ENCODE measurements at regions not wholly inside any gene's neighbourhood (a gene's known extent, or its start where the extent isn't known, plus 50 kb on each side); places are given as distances from the start of the nearest gene placed in this dataset.

- TF ChIP-seq BACH1 (IDR thresholded peaks at IDR 0.05; ENCODE audit: borderline replicate concordance) (no peak), CREM (IDR thresholded peaks at IDR 0.05; ENCODE audit: low read depth) (no peak), POLR2AphosphoS5 (IDR thresholded peaks at IDR 0.05; ENCODE audit: low read length) (no peak), EP300 (IDR thresholded peaks at IDR 0.05; ENCODE audit: borderline replicate concordance in 1 of 2, control insufficient read depth in 1 of 2, low read depth in 2 of 2, low read length in 2 of 2) (no peak), POLR2A (IDR thresholded peaks at IDR 0.05; ENCODE audit: low read depth, low read length) (no peak), SREBF1 (IDR thresholded peaks at IDR 0.05; ENCODE audit: low read length) (no peak), ATF7 (IDR thresholded peaks at IDR 0.05; ENCODE audit: low read depth) (no peak)
- TF ChIP-seq, protein P1, sequence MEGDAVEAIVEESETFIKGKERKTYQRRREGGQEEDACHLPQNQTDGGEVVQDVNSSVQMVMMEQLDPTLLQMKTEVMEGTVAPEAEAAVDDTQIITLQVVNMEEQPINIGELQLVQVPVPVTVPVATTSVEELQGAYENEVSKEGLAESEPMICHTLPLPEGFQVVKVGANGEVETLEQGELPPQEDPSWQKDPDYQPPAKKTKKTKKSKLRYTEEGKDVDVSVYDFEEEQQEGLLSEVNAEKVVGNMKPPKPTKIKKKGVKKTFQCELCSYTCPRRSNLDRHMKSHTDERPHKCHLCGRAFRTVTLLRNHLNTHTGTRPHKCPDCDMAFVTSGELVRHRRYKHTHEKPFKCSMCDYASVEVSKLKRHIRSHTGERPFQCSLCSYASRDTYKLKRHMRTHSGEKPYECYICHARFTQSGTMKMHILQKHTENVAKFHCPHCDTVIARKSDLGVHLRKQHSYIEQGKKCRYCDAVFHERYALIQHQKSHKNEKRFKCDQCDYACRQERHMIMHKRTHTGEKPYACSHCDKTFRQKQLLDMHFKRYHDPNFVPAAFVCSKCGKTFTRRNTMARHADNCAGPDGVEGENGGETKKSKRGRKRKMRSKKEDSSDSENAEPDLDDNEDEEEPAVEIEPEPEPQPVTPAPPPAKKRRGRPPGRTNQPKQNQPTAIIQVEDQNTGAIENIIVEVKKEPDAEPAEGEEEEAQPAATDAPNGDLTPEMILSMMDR (IDR thresholded peaks at IDR 0.05 in 2 of 3, conservative IDR thresholded peaks at IDR 0.05 in 1 of 3; ENCODE audit: control insufficient read depth in 2 of 3, extremely low read depth in 1 of 3, insufficient read depth in 1 of 3, low read depth in 3 of 3, low read length in 3 of 3): no peak
These were observed 52.4 kb upstream of the LMO2 start for GRCh38 chr11:33944345-33944692.
